Stimulated activated CD4-positive, alpha-beta T cell treated with anti-CD3 and anti-CD28 coated beads, Interleukin-1b, Interleukin-23, amount 100 ng/mL, for 24 hours (primary cell): ENCODE measurements at regions not wholly inside any gene's neighbourhood (a gene's known extent, or its start where the extent isn't known, plus 50 kb on each side); places are given as distances from the start of the nearest gene placed in this dataset.

Source experiments
- DNase-seq, 4 experiments: peaks; one replicate each; pipeline ENCODE4 v3.0.0-alpha.2; 2020; ENCODE audit warnings: low read depth in 4 of 4, low spot score in 1 of 4

- no peak for DNase-seq
Measured at GRCh38 chr16:86288716-86289294, 221.5 kb upstream of the FOXF1 start.

GRCh38 chr16:86289304-86289703 is 221.0 kb upstream of the FOXF1 start:
- DNase-seq: no peak

- no peak for DNase-seq
Measured at GRCh38 chr16:86289907-86290306, 220.4 kb upstream of the FOXF1 start.

- DNase-seq: no peak
Measured at GRCh38 chr16:86291491-86291890, 218.8 kb upstream of the FOXF1 start.

GRCh38 chr16:86292171-86292775 is 218.1 kb upstream of the FOXF1 start:
- no peak for DNase-seq

GRCh38 chr16:86292942-86293341 is 217.4 kb upstream of the FOXF1 start:
- DNase-seq: no peak

- no peak for DNase-seq
Measured at GRCh38 chr16:86293906-86294305, 216.4 kb upstream of the FOXF1 start.

GRCh38 chr16:86294535-86295196 is 215.7 kb upstream of the FOXF1 start:
- DNase-seq: no peak

GRCh38 chr16:86296256-86296655 is 214.1 kb upstream of the FOXF1 start:
- no peak for DNase-seq

GRCh38 chr16:86297391-86297790 is 212.9 kb upstream of the FOXF1 start:
- no peak for DNase-seq

GRCh38 chr16:86297866-86298757 is 212.2 kb upstream of the FOXF1 start:
- DNase-seq: no peak

- no peak for DNase-seq
Measured at GRCh38 chr16:86298758-86299134, 211.6 kb upstream of the FOXF1 start.

- DNase-seq: no peak
Measured at GRCh38 chr16:86299882-86300610, 210.3 kb upstream of the FOXF1 start.

- no peak for DNase-seq
Measured at GRCh38 chr16:86300746-86301481, 209.4 kb upstream of the FOXF1 start.

- DNase-seq: no peak
Measured at GRCh38 chr16:86302421-86303109, 207.8 kb upstream of the FOXF1 start.

GRCh38 chr16:86303787-86304678 is 206.3 kb upstream of the FOXF1 start:
- no peak for DNase-seq

- DNase-seq: no peak
Measured at GRCh38 chr16:86304868-86305267, 205.5 kb upstream of the FOXF1 start.

- DNase-seq: no peak
Measured at GRCh38 chr16:86305440-86305839, 204.9 kb upstream of the FOXF1 start.
